ENCODE measurements at regions not wholly inside any gene's neighbourhood (a gene's known extent, or its start where the extent isn't known, plus 50 kb on each side); places are given as distances from the start of the nearest gene placed in this dataset.
A peak's percentile ranks its signal among the peaks of the same experiment; 100 is the strongest.
"Not testable (repeated sequence)": the region's sequence is repeated elsewhere in the genome, so short reads cannot be mapped to it uniquely, and the experiment has no call there.

DNA sequence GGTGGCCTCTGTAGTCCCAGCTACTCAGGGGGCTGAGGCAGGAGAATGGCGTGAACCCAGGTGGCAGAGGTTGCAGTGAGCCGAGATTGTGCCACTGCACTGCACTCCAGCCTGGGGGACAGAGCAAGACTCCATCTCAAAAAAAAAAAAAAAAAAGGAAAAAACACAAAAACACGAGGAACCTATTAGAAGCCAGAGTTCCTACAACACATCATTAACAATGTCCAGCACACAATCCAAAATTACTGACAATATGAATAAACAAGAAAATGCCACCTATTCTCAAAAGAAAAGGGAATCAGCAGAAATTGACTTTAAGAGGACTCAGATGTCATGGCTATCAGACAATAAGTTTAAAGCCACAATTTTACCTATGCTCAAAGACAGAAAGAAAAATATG, 57.3 kb upstream of the HS3ST3A1 start:
- H3K4me3 ChIP-seq (ENCODE audit: low read depth, low read length); DNase-seq (ENCODE audit: low read depth): not testable (repeated sequence)

DNA sequence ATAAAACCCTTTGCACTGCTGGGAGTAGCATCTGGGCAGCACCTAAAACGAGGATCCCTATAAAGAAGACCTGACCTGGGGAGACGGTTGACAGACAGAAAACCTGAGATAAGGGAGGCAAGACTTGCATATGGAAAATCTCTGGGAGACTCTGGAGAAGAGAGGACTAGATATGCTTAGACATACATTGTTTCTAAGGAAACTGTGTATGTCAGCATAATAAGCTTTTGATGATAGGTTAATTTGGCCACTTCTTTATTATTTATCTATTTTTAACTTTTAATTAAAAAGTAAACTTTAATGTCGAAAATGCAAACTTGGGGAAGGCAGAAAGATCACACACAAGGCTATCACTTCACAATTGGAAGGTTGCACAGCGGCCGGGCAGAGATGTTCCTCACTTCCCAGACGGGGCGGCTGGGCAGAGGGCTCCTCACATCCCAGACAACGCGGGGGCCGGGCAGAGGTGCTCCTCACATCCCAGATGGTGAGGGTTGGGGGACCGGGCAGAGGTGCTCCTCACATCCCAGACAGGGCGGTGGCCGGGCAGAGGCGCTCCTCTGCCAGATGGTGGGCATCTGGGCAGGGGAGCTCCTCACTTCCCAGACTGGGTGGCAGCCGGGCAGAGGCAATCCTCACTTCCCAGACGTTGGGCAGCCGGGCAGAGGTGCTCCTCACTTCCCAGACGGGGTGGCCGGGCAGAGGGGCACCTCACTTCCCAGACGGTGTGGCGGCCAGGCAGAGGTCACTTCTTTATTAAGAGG, 64.3 kb upstream of the HS3ST3A1 start:
- no peak for DNase-seq (ENCODE audit: low read depth)
- no peak overlapping the region for H3K4me3 ChIP-seq (ENCODE audit: low read depth, low read length)

DNA sequence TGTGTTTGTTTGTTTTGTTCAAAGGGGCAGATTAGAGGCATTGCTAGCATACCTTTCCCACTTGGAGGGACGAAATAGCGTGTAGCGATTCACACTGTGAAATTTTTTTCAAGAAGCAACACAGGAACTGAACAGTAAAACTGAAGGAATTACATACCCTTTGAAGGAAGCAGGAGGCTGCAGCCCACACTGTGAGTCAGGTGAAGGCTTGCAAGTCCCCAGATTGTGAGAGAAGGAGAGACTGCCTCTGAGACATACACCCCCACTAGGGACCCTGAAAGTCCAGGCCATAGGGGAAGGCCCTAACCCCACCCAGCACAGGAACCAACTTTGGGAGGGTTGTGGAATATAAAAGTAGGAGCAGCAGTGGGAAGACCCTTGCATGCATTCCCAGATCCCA, 69.6 kb upstream of the HS3ST3A1 start:
- H3K4me3 ChIP-seq (ENCODE audit: low read depth, low read length): no peak overlapping the region
- no peak for DNase-seq (ENCODE audit: low read depth)

DNA sequence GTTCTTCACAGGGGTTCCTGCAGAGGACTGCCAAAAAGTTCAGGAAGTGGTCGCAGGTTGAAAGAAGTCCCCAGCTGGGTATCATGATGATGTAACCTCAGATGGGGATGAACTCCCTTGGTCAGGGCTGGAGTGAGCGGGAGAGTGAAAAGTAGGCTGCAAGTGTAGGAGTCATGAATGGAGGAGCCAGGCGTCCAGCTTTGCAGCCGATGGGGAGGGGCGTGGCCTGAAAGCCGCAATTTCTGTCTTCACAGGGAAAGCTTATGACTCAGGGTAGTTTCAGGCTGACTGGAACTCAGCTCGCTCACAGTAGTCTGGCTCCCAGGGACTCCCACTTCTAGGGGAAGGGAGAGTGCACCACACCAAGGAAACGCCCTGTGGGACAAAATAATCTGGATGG, 70.0 kb upstream of the HS3ST3A1 start:
- DNase-seq (ENCODE audit: low read depth): no peak
- H3K4me3 ChIP-seq (ENCODE audit: low read depth, low read length): no peak overlapping the region

DNA sequence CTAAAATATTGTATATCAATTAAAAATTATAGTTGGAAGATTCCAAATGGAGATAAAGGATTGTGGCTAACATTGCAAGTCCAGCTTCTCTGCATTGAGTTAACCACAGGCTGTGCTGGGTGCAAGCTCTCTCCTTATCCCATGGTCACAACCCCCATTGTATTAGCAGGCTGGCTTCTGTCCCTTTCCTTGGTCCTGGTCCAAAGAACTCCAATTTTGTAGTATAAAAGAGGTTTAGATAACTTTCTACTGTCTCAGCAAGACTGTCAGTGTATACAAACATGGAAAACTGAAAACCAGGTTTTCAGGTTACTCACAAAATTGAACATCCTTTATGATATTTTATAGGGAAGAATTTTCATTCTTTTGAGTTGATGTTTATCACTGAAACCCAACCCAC, 76.6 kb upstream of the HS3ST3A1 start:
- no peak for DNase-seq (ENCODE audit: low read depth)
- no peak overlapping the region for H3K4me3 ChIP-seq (ENCODE audit: low read depth, low read length)

DNA sequence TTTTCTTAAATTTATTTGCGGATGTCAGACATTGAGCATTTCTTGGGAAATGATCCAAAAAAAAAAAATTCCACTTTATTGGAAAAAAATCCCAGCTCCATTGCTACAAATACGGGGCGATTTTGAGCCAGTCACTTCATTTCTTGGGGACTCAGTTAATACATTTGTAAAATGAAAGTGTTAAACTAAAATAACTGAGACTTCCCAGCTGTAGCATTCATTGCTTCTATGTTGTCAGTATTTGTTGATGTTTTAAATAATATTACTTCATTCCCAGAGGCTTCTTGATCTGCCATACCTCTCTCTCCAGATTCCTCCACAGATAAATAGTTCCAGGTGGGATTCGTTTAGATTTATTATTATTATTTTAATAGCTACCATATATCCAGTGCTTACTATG, 77.1 kb upstream of the HS3ST3A1 start:
- H3K4me3 ChIP-seq (ENCODE audit: low read depth, low read length): no peak overlapping the region
- DNase-seq (ENCODE audit: low read depth): no peak

DNA sequence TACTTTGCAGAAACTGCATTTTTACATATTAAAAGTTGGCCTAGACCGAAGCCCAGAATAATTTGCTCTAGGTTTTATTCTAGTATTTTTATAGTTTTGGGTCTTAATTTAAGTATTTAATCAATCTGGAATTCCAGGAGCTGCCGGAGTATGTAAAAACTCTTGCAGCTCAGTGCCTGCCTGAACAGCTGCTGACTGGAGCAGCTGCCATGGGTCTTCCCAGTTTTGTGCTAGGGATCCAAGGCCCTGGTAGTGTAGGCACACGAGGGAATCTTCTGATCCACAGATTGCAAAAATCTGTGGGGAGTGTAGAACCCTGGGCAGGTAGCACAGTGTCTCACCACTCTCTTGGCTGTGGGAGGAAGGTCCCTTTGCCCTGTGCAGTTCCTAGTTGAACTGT, 87.0 kb upstream of the HS3ST3A1 start:
- no peak overlapping the region for H3K4me3 ChIP-seq (ENCODE audit: low read depth, low read length)
- no peak for DNase-seq (ENCODE audit: low read depth)

DNA sequence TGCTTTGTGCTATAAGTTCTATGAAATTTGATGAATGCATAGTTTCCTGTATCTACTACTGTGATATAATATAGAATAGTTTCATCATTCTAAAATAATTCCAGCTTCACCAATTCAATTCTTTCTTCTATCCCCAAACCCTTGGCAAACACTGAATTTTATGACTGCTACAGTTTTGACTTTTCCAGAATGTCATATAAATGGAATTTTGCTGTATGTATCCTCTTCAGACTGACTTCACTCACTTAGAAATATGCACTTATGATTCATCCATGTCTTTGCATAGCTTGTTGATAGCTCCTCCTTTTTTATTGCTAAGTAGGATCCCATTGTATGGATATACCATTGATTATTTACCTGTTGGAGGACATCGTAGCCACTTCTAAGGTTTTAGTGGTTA, 89.1 kb upstream of the HS3ST3A1 start:
- DNase-seq (ENCODE audit: low read depth): no peak
- no peak overlapping the region for H3K4me3 ChIP-seq (ENCODE audit: low read depth, low read length)

DNA sequence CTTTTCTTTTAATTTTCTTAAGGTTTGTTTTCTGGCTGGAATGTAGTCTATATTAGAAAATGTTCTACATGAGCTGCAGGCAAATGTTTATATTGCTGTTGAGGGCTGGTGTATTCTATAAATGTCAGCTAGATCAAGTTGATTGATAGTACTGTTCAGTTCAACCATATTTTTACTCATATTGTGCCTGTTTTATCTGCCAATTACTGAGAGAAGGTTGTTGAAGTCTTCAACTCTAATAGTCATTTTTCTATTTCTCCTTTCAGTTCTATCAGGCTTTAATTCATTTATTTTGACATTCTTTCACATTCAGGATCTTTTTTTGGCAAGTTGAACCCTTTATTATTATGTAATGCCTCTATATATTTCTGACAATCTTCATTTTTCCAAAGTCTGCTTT, 93.2 kb upstream of the HS3ST3A1 start:
- H3K4me3 ChIP-seq (ENCODE audit: low read depth, low read length): no peak overlapping the region
- no peak for DNase-seq (ENCODE audit: low read depth)

DNA sequence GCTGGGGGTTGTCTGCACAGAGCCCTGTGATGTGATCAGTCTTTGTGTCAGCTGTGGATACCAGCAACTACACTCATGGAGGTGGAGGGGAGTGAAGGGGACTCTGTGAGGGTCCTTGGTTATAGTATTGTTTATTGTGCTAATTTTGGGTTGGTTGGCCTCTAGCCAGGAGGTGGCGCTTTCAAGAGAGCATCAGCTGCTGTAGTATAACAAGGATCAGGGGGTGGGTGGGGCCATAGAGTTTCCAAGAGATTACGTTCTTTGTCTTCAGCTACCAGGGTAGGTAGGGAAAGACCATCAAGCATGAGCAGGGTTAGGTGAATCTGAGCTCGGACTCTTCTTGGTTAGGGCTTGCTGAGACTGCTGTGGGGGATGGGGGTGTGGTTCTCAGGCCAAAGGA, 97.1 kb upstream of the HS3ST3A1 start:
- no peak for DNase-seq (ENCODE audit: low read depth)

DNA sequence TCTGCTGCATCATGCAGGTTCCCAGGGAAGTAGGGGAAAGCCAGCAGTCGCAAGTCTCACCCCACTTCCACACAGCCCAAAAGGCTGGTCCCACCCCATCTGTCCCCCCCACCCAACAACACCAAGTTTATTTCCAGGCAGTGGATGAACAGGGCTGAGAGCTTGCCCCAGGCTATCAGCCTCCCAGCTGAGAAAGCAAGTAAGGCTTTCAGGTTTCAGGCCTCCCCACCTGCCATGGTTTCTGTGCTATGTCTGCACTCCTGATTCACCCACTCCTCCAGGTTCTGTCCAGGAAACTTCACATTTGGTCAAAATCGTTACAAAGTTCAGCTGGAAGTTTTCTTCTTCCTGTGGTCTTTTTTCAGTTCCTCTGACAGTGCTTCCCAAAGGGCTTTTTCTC, 97.5 kb upstream of the HS3ST3A1 start:
- no peak overlapping the region for H3K4me3 ChIP-seq (ENCODE audit: low read depth, low read length)
- no peak for DNase-seq (ENCODE audit: low read depth)

More for the DNA sequence above, 97.1 kb upstream of the HS3ST3A1 start:
- no peak overlapping the region for H3K4me3 ChIP-seq (ENCODE audit: low read depth, low read length)

DNA sequence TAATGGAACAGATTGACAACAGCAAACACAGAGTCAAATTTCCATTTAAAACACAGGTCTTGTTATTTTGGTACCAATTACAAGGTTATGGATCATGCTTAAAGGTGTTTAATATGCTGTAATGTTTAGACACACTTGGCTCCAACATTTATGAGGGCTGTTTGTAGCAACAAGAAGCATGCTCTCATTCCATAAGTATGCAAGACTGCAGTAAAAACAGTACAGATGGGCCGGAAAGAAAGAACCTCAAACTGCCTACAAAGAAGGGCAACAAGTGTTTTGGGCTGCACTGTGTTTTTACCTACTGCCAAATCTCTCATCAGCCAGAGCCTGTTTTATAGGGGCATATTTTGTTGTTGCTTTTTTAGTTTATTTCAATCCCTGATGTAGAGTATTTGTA, 100.5 kb upstream of the HS3ST3A1 start:
- DNase-seq (ENCODE audit: low read depth): peak; percentile 21

DNA sequence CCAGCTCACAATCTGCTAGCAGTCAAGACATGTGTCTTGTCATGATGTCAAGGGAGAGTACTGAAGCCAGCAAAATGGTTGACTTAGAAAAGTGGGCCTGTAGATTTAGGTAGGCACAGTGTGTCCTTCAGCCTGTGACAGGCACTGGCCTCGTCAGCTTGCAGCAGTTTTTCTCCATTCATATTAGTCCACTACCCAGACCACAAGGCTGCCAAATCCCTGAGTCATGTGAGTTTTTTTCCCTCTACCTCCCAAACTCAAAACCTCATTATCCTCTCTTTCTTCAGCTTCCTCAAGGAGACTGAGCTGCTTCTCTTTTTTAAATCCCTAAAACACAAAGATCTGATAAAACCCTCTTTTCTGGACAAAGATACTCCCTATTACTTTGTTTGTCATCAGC, 102.6 kb upstream of the HS3ST3A1 start:
- DNase-seq (ENCODE audit: low read depth): peak; percentile 52
- no peak overlapping the region for H3K4me3 ChIP-seq (ENCODE audit: low read depth, low read length)

More for the DNA sequence above, 100.5 kb upstream of the HS3ST3A1 start:
- no peak overlapping the region for H3K4me3 ChIP-seq (ENCODE audit: low read depth, low read length)

DNA sequence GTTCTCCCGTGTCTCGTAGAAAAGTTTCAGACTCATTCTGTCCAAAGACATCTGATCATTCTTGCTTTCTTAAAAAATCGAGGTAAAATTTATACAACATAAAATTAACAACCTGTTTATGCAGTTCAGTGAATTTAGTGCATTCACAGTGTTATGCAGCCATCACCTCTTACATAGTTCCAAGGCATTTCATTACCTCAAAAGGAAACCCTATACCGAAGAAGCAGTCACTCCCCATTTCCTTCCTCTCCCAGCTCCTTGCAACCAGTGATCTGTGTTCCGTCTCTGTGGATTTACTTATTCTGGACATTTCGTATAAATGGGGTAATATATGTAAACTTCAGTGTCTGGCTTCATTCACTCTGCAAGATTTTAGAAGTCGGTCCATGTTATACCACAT, 103.5 kb upstream of the HS3ST3A1 start:
- no peak for DNase-seq (ENCODE audit: low read depth)
- no peak overlapping the region for H3K4me3 ChIP-seq (ENCODE audit: low read depth, low read length)

DNA sequence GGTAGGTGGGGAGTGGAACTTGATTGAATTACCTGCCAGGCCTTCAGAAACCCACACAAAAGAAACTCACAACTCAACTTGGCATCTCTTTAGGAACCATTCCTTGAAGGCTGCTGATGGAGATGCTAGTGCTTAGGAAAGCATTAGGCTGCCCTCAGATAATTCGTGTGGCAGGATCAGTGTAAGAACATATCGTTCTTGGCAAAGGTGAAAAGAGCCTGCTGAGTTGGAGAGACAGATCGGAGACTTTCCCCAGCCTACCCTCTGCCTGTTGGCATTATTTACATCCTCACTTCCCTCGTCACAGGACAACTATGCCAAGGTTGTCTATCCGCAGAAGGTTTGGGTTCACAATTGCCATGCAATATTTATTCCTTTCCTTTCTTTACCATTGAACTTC, 120.0 kb upstream of the HS3ST3A1 start:
- no peak overlapping the region for H3K4me3 ChIP-seq (ENCODE audit: low read depth, low read length)
- no peak for DNase-seq (ENCODE audit: low read depth)

DNA sequence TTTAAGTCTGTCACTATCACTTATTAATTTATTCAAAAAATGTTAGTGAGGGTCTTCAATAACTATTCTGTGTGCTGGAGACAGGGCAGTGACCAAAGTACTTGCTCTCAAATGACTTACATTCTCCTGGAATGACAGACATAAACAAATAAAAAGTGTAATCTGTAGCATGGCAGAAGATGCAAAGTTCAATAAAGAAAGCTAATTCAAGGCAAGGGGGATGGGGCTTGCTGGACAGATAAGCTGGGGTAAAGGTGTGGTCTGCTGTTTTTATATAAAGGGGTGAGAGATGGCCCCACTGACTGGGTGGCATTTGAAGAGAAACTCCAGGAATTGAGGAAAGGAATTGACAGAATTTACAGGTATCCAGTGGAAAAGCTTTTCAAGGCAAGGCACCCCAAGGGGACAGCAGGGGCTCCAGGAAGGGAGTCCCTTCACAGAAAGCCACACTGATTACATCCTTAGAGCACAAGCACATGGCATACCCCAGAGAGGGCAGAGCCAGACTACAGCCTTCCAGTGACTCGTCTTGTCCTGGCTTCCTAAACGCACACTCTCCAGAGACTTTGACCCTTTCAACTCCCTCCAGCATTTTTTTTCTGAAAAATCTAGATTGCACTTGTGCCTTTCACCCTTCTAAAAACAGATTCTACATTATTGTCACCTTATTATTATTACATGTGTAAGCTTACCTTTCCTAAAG, 123.7 kb upstream of the HS3ST3A1 start:
- DNase-seq (ENCODE audit: low read depth): peak; percentile 25
- H3K4me3 ChIP-seq (ENCODE audit: low read depth, low read length): no peak overlapping the region

DNA sequence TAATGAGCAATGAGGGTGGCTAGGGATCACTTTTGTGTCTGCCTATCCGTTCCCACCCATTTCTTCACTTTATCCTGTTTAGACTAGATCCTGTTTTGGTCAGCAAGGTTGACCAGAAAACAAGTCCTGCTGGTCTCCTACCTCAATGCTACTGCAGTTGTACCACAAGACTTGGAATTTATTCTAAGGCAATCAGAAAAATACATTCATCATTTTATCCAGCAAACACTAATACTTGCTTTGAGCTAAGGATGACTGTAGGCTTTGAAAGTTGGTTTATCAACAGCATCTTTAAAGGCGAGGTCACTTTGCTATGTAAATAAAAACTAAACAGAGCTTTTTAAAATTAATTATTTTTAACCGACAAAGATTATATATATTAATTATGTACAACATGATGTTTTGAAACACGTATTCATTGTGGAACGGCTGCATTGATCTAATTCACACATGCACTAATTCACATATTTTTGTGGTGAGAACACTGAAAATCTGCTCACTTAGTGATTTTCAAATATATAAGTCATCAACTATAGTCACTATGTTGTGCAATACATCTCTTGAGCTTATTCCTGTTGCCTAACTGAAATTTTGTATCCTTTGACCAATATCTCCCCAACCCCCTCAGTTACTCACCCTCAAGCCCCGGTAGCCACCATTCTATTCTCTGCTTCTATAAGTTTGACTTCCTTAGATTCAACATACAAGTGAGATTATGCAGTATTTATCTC, 125.9 kb upstream of the HS3ST3A1 start:
- peak; percentile 63 for DNase-seq (ENCODE audit: low read depth)
- no peak overlapping the region for H3K4me3 ChIP-seq (ENCODE audit: low read depth, low read length)

DNA sequence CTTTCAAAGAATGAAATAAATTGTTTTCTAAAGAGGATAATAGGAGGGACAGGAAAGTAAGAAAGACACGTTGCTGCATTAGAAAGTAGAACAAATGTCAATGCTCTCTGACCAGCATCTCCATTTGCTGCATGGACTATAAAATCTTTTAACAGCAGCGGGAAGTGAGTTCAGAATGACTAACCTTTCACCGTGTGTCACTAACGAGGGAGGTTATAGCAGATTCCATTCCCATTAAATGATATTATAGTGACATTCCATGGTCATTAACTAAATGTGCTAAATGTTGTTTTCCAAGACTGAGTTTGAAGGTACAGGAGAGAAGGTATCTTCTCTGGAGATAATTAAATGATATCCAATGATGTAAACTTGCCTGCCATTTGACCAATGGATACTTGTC, 127.1 kb upstream of the HS3ST3A1 start:
- no peak for DNase-seq (ENCODE audit: low read depth)
- H3K4me3 ChIP-seq (ENCODE audit: low read depth, low read length): no peak overlapping the region

DNA sequence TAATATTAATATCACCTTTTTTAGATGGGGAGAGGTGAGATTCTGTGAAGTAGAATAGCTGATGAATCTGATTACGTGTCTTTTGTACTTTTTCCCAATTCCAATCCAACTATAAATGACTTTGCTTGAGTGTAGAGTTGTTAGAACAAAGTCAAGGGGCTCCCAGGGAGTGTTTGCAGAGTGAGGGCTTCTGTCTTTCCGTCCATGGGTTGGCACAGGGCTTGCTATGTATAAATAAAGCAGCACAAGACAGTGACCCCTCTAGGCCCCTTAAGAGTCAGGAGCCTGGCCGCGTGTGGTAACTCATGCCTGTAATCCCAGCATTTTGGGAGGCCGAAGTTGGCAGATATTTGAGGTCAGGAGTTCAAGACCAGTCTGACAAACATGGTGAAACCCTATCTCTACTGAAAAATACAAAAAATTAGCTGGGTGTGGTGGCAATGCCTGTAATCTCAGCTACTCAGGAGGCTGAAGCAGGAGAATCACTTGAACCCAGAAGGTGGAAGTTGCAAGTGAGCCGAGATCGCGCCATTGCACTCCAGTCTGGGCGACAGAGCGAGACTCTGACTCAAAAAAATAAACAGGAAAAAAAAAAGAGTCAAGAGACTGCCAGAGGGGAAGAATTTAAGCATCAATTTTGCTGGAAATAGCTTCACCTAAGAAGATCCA, 127.9 kb upstream of the HS3ST3A1 start:
- no peak for DNase-seq (ENCODE audit: low read depth)
- no peak overlapping the region for H3K4me3 ChIP-seq (ENCODE audit: low read depth, low read length)

DNA sequence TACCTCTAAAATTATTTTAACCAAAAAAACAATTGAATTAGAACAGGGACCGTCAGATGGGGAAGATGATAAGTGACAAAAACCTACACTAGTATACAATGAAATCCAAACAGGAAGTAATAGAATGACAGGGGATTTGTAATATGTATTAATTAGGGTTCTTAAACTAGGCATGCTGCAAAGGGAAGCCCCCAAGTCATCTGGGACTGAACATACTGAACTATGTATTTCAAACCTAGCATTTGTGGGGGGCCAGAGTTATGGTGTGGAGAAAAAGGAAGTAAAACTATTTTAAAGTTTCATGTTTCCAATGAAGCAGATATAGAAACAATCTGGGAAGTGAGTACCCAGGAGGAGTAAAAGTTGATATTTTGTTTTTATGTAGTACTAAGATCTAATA, 133.2 kb upstream of the HS3ST3A1 start:
- DNase-seq (ENCODE audit: low read depth): no peak
- no peak overlapping the region for H3K4me3 ChIP-seq (ENCODE audit: low read depth, low read length)

Measured in skeletal muscle cell (primary cell).